ENCODE measurements at regions not wholly inside any gene's neighbourhood (a gene's known extent, or its start where the extent isn't known, plus 50 kb on each side); places are given as distances from the start of the nearest gene placed in this dataset.
"Not testable (repeated sequence)": the region's sequence is repeated elsewhere in the genome, so short reads cannot be mapped to it uniquely, and the experiment has no call there.

DNA sequence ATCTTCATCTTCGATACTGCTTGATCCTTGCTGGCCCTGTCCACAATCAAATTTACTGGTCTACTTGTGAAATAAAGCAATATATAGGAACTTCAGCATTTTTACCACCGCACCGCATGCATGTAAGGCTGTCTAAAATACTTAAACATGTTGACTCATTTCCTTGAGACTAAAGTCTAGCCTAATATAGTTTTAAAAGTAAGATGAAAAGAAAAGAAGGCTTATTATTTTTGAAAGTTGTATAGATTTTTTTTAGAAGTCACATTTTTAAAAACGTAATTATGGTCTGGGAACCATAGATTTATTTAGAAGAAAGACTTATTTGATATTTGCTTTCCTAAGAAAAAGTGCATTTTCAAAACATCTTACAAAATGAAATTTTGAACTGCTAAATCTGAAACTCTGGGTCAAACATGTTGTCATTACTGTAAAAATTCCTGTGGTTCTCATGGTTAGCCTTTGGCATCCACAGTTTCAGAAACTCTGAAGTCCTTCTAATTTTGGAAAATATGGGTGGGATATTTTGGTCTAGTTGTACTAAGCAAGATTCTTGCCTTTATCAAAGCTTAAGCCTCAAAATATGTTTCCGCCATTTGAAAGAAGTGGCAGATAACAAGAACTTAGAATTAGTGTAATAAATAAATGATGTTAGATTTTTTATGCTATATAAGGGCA lies 423.5 kb upstream of the CTSO start:
- no peaks in the 10 kb centered on the region for H3K27me3 Mint-ChIP-seq
- H3K9me3 Mint-ChIP-seq = peaks cover 0 to 12% (median 2%) of the 10 kb centered on the region in 9 donors
- H3K27ac Mint-ChIP-seq = no peak overlapping the region
- DNase-seq (no peak), ATAC-seq (no peak)
- POLR2A ChIA-PET = no interaction called here
- H3K36me3 Mint-ChIP-seq = no peaks in the 10 kb centered on the region
- no peak overlapping the region for H3K4me3 Mint-ChIP-seq
- no peaks in the 10 kb centered on the region for H3K4me1 Mint-ChIP-seq

- POLR2A ChIA-PET = no interaction called here
- Mint-ChIP-seq H3K27ac (no peak overlapping the region), H3K4me3 (no peak overlapping the region)
Observed at GRCh38 chr4:156374894-156375293, 421.2 kb upstream of the CTSO start.

DNA sequence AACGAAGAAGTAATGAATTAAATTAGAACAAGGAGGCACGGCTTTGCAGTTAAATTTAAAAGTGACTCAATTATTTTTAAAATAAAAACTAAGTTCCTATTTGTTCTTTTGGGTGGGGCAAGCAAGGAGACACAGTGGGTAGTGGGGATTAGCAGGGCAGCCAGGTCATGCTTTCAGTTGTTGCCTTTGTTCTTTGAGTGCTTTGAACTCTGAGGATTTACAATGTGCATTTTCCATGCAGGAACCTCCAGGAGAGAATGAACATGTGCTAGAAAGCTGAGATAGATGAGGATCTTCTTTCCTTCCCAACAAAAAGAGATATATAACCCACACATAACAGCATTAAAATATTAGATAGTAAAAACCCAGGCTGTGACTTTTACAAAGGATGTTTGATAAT lies 420.4 kb upstream of the CTSO start:
- Mint-ChIP-seq H3K36me3 (no peaks in the 10 kb centered on the region), H3K4me1 (no peaks in the 10 kb centered on the region), H3K27me3 (no peaks in the 10 kb centered on the region), H3K4me3 (no peak overlapping the region), H3K27ac (no peak overlapping the region), H3K9me3 (peaks cover 0 to 13% (median 2%) of the 10 kb centered on the region in 9 donors)
- ATAC-seq = no peak
- POLR2A ChIA-PET = no interaction called here
- no peak for DNase-seq

More at GRCh38 chr4:156374894-156375293, 421.2 kb upstream of the CTSO start:
- H3K4me1 Mint-ChIP-seq = no peaks in the 10 kb centered on the region
- H3K27me3 Mint-ChIP-seq = no peaks in the 10 kb centered on the region
- no peak for DNase-seq
- ATAC-seq = no peak
- H3K9me3 Mint-ChIP-seq = peaks cover 0 to 12% (median 2%) of the 10 kb centered on the region in 9 donors
- no peaks in the 10 kb centered on the region for H3K36me3 Mint-ChIP-seq

- H3K27ac Mint-ChIP-seq, POLR2A ChIA-PET, H3K4me1 Mint-ChIP-seq, H3K4me3 Mint-ChIP-seq, H3K36me3 Mint-ChIP-seq, H3K27me3 Mint-ChIP-seq, DNase-seq, ATAC-seq: not testable (repeated sequence)
- H3K9me3 Mint-ChIP-seq = peaks cover 1 to 20% (median 6%) of the 10 kb centered on the region in 9 donors
Observed at GRCh38 chr4:156367502-156367901, 413.8 kb upstream of the CTSO start.

DNA sequence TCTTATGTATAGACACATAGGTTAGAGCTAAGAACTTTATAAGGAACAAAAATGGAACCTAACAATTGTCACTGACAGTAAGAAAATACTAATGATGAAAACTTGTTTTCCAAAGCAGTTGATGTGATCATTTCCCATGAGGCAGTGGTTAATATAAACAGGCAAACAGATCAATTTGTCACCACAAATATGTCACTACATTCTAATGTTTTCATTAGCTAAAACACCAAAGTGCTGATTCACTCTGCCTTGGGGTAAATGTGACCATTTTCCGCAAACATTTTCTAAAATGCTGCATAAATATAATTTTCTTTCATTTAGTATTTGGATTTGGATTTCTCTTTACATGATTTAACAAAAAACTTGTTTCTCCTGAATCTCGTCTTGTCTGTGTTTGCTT lies 408.9 kb upstream of the CTSO start:
- H3K27ac Mint-ChIP-seq = no peak overlapping the region
- H3K4me3 Mint-ChIP-seq = no peak overlapping the region
- no peaks in the 10 kb centered on the region for H3K27me3 Mint-ChIP-seq
- no peak for DNase-seq
- peaks cover 1 to 17% (median 6%) of the 10 kb centered on the region in 9 donors for H3K9me3 Mint-ChIP-seq
- ATAC-seq = no peak
- H3K4me1 Mint-ChIP-seq = no peaks in the 10 kb centered on the region
- POLR2A ChIA-PET = no interaction called here
- peaks cover 0 to 5% (median 0%) of the 10 kb centered on the region in 3 donors for H3K36me3 Mint-ChIP-seq

DNA sequence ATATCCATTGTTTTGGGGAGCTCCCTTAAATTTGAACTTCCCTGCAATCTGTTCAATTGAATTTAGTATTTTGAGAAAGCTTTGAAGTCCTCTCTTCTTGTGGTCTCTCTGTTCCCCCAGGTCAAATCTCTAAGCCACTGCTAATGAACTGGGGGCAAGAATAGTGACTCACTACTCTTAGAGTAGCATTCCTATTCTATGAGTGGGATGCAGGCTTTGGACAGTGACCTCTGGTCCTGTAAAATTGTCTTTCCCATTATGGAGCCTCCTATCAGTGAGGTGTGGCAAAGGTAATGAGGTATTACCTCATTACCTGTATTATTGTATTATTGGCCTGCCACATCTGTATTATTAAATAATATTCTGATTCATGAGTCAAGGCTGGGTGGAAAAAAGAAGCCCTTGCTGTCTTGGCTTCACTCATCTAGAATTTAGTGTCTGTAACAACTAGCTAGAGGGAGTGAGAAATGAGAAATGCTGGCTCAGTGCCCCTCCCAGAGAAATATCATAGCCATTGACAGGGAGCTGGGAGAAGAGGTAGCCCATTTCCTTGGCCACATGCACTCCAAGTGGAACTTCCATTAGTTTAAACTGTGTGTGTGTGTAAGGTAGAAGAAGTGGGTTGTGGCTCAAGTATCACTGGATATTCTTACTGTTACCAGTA lies 393.9 kb upstream of the CTSO start:
- Mint-ChIP-seq H3K27me3 (no peaks in the 10 kb centered on the region), H3K36me3 (no peaks in the 10 kb centered on the region), H3K27ac (no peak overlapping the region), H3K4me1 (no peaks in the 10 kb centered on the region), H3K4me3 (no peak overlapping the region), H3K9me3 (peaks cover 0 to 10% (median 0%) of the 10 kb centered on the region in 9 donors)
- ATAC-seq = no peak
- no peak for DNase-seq
- POLR2A ChIA-PET = no interaction called here

- H3K27ac Mint-ChIP-seq = no peak overlapping the region
- H3K4me1 Mint-ChIP-seq = no peaks in the 10 kb centered on the region
Observed at GRCh38 chr4:156346959-156347385, 393.3 kb upstream of the CTSO start.

GRCh38 chr4:156344397-156344796 lies 390.7 kb upstream of the CTSO start:
- DNase-seq (no peak), ATAC-seq (no peak)
- H3K27ac Mint-ChIP-seq = no peak overlapping the region

More at GRCh38 chr4:156346959-156347385, 393.3 kb upstream of the CTSO start:
- ATAC-seq (no peak), DNase-seq (no peak)
- Mint-ChIP-seq H3K4me3 (no peak overlapping the region), H3K27me3 (no peaks in the 10 kb centered on the region), H3K9me3 (peaks cover 0 to 10% (median 0%) of the 10 kb centered on the region in 9 donors), H3K36me3 (no peaks in the 10 kb centered on the region)
- POLR2A ChIA-PET = no interaction called here

DNA sequence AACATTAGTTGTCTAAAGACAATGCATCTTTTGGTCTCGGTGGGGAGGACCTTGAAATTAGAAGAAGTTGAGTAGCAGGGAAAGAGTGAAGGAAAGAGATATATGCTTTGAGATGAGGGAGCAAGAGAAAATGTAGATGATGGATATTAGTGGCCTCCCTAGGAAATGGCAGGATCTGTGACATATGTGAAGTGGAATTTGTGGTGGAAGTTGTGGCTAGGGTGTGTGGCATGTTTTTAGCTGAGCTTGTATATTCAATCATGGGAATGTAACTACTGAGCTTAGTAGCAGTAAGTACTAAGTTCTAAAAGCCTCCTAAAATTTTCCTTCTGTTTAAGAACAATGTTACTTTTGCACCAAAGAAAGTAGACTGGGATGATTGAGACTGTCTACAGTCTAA lies 382.8 kb upstream of the CTSO start:
- Mint-ChIP-seq H3K27me3 (peaks cover 0 to 1% (median 0%) of the 10 kb centered on the region in 5 donors), H3K4me1 (no peaks in the 10 kb centered on the region), H3K36me3 (no peaks in the 10 kb centered on the region), H3K4me3 (no peak overlapping the region), H3K27ac (no peak overlapping the region), H3K9me3 (peaks cover 0 to 3% (median 0%) of the 10 kb centered on the region in 9 donors)
- ATAC-seq = no peak
- DNase-seq = no peak
- POLR2A ChIA-PET = no interaction called here

More at GRCh38 chr4:156344397-156344796, 390.7 kb upstream of the CTSO start:
- H3K9me3 Mint-ChIP-seq = no peaks in the 10 kb centered on the region
- POLR2A ChIA-PET = no interaction called here
- H3K4me3 Mint-ChIP-seq = no peak overlapping the region
- no peaks in the 10 kb centered on the region for H3K36me3 Mint-ChIP-seq
- H3K4me1 Mint-ChIP-seq = no peaks in the 10 kb centered on the region
- H3K27me3 Mint-ChIP-seq = no peaks in the 10 kb centered on the region

GRCh38 chr4:156335721-156336120 lies 382.1 kb upstream of the CTSO start:
- DNase-seq (no peak), ATAC-seq (no peak)
- Mint-ChIP-seq H3K36me3 (no peaks in the 10 kb centered on the region), H3K4me3 (no peak overlapping the region), H3K9me3 (peaks cover 0 to 3% (median 0%) of the 10 kb centered on the region in 9 donors), H3K4me1 (no peaks in the 10 kb centered on the region), H3K27ac (no peak overlapping the region), H3K27me3 (peaks cover 0 to 1% (median 0%) of the 10 kb centered on the region in 5 donors)
- POLR2A ChIA-PET = no interaction called here

DNA sequence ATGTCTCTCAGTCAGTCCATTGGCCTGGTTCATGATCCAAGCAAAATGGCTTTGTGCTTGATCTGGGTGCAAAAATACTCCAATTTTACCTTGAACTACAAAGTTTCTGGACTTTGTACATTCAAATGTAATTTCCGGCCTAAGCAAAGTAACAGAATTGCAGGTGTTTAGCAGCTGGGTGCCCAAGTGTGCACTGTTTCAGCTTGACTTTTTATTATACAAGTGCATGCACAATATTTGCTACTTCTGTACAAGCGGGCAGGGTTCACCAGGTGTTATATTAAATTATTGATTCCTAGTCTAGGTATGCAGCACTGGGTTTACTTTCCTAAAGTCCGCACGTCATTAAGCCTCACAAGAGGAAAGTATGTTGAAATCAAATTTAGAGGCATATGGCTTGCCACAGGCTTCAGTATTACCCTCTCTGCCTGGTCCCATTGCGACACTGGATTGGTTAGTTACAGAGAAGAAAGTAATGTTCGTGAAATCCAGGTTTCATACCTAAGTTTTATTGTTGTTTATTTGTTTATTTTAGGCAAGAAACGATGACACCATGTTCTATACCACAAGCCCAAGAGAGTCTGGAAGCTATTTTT lies 376.9 kb upstream of the CTSO start:
- Mint-ChIP-seq H3K27me3 (no peaks in the 10 kb centered on the region), H3K4me1 (no peaks in the 10 kb centered on the region), H3K4me3 (no peak overlapping the region), H3K27ac (no peak overlapping the region), H3K36me3 (no peaks in the 10 kb centered on the region), H3K9me3 (peaks cover 0 to 4% (median 0%) of the 10 kb centered on the region in 9 donors)
- POLR2A ChIA-PET = no interaction called here
- no peak for DNase-seq
- ATAC-seq = no peak

DNA sequence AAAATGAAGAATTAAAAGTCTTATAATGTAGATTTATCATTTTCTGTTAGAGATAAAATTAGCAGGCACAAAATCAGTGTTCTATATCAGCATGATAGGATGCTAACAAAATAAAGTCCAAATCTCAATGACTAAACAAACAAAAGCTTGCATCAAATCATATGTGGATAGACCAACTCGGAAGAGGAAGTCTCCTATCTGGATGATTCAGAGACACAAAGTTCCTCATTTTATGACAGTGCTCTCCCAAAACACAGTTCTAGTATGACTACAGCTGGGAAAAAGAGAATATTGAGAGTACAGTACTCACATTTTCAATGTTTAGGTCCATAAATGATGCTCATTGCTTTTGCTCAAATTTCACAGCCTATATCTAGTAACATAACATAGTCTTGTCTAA lies 376.1 kb upstream of the CTSO start:
- no peak overlapping the region for H3K27ac Mint-ChIP-seq
- no peaks in the 10 kb centered on the region for H3K4me1 Mint-ChIP-seq
- no peak for DNase-seq
- H3K36me3 Mint-ChIP-seq = no peaks in the 10 kb centered on the region
- no peaks in the 10 kb centered on the region for H3K27me3 Mint-ChIP-seq
- POLR2A ChIA-PET = no interaction called here
- ATAC-seq = no peak
- no peak overlapping the region for H3K4me3 Mint-ChIP-seq
- H3K9me3 Mint-ChIP-seq = peaks cover 0 to 4% (median 0%) of the 10 kb centered on the region in 9 donors

- DNase-seq = no peak
- no peaks in the 10 kb centered on the region for H3K27me3 Mint-ChIP-seq
- POLR2A ChIA-PET = no interaction called here
- no peak overlapping the region for H3K27ac Mint-ChIP-seq
- no peaks in the 10 kb centered on the region for H3K4me1 Mint-ChIP-seq
- no peak for ATAC-seq
- peaks cover 0 to 4% (median 0%) of the 10 kb centered on the region in 9 donors for H3K9me3 Mint-ChIP-seq
- no peak overlapping the region for H3K4me3 Mint-ChIP-seq
- no peaks in the 10 kb centered on the region for H3K36me3 Mint-ChIP-seq
Observed at GRCh38 chr4:156328882-156329281, 375.2 kb upstream of the CTSO start.
